Right forelimb (tissue), 1 donor: ENCODE measurements at regions not wholly inside any gene's neighbourhood (a gene's known extent, or its start where the extent isn't known, plus 50 kb on each side); places are given as distances from the start of the nearest gene placed in this dataset.

Experiments
- DNase-seq: peaks from one replicate; pipeline ENCODE4 v3.0.0-alpha.2; 2018

GRCh38 chr4:114180481-114180880 lies 201.0 kb upstream of the ARSJ start:
- peak; percentile 49 for DNase-seq

DNA sequence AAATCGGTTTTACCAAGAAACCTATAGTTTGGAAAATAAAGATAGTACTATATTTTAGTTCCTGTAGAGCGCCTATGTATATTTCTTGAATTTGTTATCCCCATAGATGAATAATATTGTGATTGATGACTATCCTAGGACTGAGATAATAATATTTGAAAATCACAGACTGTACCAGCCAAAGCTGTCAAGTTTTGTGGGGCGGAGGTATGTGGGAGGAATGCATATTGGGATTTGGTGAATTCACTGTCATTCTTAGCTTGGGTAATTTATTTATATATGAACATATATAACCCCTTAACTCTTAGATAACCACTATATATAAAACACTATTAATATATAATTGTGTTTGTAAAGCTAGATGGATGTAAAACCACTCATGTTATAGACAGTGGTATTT lies 205.5 kb upstream of the ARSJ start:
- no peak for DNase-seq

- DNase-seq, result no peak
These were observed 208.1 kb upstream of the ARSJ start for GRCh38 chr4:114187592-114187991.

DNA sequence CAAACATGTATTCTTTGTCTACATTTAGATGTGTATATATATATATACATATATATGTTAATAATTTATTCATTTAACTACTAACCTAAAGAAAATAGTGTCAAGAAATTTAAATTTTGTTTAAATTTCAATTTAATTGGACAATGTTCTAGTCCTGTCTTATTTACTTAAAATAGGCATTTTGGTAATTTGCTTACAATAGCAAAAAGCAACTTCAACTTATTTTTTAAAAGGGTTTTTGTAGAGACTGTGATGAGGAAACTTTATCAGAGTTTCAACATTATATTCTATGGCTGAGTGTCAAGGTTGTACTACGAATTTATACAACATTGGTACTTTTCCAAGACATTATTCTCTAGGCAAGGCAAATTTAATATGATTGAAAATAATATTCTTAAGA lies 212.0 kb upstream of the ARSJ start:
- DNase-seq, result no peak

DNA sequence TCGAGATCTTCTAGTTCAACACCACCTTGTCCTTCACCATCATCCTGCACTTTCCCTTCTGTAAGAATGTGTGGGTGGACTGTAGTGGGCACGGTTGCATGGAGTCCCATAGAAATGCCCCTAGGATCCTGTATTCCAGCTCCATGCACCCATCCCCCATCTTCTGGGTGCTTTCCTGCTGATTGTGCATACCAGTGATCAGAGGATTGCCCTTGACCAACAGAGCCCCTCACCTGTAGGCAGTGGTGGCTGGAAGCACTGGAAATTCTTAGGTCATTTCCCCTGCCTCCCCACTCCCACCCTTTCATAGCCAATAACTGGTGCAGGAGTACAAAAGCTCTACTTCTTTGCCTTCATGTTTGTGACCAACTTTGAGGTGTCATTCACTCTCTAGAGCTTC lies 213.4 kb upstream of the ARSJ start:
- DNase-seq, result no peak

- no peak for DNase-seq
These were observed 214.4 kb upstream of the ARSJ start for GRCh38 chr4:114193624-114194399.

DNA sequence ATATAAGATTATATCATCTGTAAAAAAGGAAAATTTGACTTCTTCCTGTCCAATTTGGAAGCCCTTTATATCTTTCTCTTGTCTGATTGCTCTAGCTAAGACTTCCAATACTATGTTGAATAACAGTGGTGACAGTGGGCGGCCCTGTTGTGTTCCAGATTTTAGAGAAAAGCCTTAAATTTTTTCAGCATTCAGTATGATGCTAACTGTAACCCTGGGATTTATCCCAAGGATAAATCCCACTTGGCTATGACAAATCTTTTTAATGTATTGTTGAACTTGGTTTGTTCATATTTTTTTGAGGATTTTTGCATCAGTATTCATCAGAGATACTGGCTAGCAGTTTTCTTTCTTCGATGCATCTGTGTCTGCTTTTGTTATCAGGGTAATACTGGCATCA lies 217.2 kb upstream of the ARSJ start:
- DNase-seq, result no peak

DNA sequence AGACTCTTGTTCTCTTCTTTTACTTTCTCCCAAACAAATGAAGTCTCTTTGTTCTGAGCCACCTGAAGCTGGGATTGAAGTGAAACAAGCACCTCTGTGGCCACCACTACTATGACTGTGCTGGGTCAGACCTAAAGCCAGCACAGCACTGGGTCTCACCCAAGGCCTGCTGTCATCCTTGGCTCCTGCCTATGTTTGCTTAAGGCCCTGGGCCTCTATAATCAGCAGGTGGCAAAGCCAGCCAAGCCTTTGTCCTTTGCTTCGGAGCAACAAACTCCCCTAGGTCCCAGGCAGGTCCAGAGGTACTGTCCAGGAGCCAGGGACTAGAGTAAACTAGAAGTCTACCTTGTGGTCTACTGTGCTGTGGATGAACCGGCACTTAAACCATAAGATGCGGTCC lies 220.6 kb upstream of the ARSJ start:
- DNase-seq, result no peak

DNA sequence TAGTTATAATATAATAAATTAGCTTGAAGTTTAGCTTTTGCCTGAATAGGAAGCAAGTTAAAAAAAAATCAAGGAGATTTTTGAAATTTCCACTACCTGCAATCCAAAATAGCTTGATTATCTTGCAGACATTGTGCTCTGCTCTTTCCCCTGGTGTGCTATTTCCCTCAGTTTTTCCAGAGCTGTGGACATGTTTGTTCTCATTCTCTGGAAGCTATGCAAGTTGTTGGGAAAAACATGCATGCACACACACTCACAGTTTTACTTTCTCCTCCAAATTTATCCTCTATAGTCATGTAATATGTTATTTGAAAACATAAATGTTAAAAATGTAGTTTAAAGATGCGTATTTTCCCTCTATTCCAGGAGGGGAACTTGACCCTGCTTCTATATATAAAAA lies 225.8 kb upstream of the ARSJ start:
- no peak for DNase-seq

DNA sequence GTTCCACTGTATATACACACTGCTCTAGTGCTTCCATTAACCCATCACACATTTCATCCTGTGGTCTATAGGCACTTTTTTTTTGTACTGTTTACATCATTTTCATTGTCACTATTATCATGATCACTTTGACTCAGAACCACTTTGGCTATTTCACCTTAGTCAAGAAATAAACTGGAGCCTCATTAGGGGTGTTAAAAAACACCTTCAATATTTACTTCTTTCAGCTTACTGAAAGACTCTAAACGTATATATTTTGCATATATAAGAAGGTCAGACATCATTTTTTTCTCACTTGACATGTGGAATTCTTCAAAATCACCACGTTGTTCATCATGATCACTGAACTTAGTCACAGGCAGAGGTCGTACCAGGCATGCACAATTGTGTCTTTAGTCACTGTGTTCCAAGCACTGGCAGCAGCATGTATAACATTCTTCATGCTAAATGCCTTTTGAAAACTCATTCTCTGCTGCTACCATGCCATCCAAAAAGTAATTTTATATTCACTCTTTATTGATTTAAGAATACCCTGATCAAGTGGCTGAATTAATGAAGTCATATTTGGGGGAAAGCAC lies 229.2 kb upstream of the ARSJ start:
- no peak for DNase-seq

- DNase-seq, result no peak
These were observed 230.1 kb upstream of the ARSJ start for GRCh38 chr4:114209584-114209983.

- DNase-seq, result no peak
These were observed 232.1 kb upstream of the ARSJ start for GRCh38 chr4:114211556-114211955.

DNA sequence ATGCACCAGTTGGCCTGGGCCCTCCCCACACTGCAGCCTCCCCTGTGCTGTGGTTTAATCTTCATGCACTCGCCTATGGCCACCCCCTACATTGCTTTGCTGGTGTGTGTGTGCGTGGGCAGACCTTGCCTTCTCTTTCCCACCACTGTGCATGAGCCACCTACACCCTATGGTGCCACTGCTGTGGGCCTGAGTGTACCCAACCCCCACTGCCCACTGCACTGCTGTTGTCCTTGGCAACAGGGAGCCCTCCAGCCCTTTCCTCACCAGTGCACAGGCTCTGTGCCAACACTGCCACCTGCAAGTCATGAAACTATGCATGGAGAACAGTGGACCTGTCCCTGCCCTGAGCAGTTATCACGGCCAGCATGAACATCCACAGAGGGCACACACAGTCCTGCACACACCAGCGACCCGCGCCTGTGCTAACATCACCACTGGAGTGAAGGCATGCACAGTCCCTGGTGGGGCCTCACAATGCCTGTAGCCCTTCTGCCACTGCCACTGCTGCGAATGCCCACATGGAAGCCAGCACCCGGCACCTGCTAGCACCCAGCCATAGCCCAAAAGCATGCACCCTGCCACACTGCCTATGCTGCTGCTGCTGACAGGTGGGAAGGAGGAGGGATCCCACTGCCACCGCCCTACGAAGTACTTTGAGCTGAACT lies 237.8 kb upstream of the ARSJ start:
- no peak for DNase-seq

- no peak for DNase-seq
These were observed 244.1 kb upstream of the ARSJ start for GRCh38 chr4:114223580-114223979.

DNA sequence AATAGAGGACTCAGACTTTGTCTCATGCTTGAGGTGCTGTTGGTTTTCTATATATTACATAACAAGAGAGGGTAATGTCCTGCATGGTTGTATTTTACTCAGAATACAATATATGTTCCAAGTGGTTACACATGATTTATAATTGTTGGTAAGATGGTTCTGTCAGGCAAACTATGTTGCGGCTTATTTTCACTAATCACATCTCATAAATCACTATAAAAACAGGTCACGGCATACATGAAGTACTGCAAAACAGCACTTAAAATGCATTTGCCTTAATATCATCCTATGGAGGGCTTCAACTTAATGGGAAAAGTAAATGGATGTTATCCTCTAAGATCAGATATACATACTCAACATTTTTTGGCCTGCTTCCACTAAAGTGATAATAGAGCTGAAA lies 246.0 kb upstream of the ARSJ start:
- no peak for DNase-seq

GRCh38 chr4:114226179-114226578 lies 246.7 kb upstream of the ARSJ start:
- no peak for DNase-seq

DNA sequence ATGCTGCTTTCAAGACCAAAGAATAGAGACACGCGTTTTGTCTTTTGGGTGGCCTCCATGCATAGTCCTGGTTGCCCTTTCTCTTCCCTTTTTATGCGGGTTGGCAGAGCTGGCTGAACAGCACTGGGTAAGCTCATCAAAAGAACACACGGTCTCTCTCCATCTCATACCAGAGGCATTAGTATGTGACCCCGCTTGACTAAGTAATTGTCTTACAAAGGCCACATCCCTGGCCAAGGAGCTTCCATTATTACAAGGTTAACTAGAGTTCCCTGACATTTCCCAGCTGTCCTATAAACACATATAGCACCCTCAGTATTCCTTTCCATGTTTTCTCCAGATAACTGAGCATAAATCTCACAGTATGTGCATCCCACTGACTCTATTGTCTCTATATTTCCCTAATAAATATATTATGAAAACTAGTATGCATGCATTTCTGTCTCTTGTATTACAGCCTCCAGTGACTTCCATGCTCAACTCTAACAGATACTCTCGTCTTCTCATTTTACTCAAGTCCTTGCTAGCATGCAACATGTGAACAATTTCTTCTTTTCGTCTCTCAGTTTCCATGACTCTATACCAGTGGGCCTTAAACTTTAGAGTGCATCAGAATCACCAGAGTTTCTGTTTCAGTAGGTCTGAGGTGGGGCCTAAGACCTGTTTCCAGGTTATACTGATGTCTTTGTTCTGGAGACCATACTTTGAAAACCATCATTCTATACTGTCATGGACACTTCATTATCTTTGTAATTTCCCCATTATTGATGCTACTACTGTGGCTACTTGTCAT lies 247.7 kb upstream of the ARSJ start:
- no peak for DNase-seq

DNA sequence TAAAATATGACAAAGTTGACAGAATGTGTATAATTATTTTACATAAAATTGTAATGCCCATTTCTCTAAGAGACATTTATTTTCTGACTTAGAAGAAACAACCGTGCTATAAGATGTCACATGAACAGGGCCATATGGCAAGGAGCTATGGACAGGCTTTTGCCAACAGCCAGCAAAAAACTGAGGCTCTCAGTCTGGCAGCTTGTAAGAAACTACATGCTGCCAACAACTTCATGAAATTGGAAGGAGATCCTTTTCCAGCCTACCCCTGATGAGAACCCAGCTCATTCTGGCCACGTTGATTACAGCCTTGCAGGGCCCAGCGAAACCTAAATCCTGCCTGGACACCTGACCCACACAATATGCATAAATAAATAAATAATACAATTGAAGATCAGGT lies 250.3 kb upstream of the ARSJ start:
- DNase-seq, result no peak

DNA sequence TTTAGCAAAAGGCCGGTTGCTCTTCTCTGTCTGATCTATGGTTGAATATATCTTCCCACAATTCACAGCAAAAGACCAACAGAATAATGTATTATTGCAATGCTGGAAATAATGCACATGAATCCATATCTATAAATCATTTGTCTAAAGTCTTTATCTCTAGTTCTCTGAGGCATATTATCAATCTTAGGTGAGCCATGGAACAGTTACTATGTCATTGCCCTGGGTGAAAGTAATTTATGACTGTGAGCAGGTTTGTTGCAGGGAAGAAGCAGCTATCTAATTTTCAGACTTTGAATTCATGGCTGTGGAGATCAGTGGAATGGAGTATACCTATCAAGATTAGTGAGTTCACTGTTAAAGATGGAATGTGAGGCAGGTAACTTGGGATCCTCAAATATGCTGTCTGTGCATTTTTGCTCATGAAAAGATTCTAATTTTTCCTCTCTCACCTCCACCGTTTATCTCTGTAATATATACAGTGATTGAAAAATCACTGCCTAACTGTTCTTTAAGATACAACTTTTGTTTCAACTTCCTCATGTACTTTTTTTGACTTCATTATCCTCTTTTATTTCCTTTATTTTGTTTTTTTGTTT lies 256.8 kb upstream of the ARSJ start:
- no peak for DNase-seq

DNA sequence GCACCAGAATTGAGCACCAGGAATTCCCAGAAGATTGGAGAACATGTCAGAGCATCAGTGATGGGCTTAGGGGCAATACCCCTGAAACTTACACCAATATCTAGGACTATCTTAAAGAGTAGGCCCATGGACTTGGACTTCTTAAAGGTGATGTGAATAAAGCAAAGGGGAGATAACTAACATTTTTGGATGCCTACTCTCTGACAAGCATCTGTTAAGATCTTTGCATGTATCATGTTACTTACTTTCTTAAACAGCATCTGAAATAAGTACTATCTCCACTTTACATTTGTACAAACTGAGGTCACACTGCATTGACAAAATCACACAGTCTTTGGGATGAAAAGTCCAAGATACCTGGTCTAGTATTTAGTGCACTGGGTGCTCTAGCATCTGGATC lies 258.6 kb upstream of the ARSJ start:
- DNase-seq, result no peak

GRCh38 chr4:114249561-114249960 lies 270.1 kb upstream of the ARSJ start:
- no peak for DNase-seq

DNA sequence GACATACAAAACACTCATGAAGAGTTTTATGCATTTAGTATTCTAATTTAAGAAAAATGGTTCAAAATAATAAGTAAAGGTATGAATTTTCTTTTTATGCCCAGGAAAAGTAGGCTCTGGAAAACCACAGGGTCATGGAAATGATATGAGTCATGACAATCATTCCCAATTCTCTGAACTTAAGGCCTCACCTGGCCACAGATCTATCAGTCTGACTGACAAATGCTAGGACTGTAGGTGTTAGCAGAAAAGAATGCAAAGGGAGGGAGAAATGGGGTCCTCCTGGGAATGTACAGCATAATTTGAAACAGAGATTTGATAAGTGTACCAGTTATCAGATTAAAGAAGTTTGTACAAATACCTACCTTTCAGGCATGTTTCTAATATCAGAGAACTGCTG lies 270.5 kb upstream of the ARSJ start:
- no peak for DNase-seq

- no peak for DNase-seq
These were observed 271.0 kb upstream of the ARSJ start for GRCh38 chr4:114250439-114250891.
